Keratinocyte (primary cell): ENCODE measurements at regions not wholly inside any gene's neighbourhood (a gene's known extent, or its start where the extent isn't known, plus 50 kb on each side); places are given as distances from the start of the nearest gene placed in this dataset.
"Not testable (repeated sequence)": the region's sequence is repeated elsewhere in the genome, so short reads cannot be mapped to it uniquely, and the experiment has no call there.

Experiments
- DNase-seq: peaks from one replicate; pipeline ENCODE4 v3.0.0-alpha.2; 2011; ENCODE audit warnings: low read depth, missing footprints, low spot score
- FAIRE-seq: peaks from 2 replicates; lab custom pipeline; 2011; peaks lifted over from hg19 to GRCh38; lab: Jason Lieb, UNC
- H2AFZ ChIP-seq: 2 replicates; pipeline ENCODE4 v1.6.0; 2012; ENCODE audit warnings: low read length, control low read depth, inconsistent platforms; ENCODE audit not compliant: control insufficient read depth
- H3K27ac ChIP-seq: 2 replicates; pipeline ENCODE4 v1.5.1; 2011; ENCODE audit warnings: low read length; ENCODE audit not compliant: control insufficient read depth, insufficient read depth
- H3K27me3 ChIP-seq: 3 replicates; pipeline ENCODE4 v1.6.0; 2011; ENCODE audit warnings: low read length; ENCODE audit not compliant: control insufficient read depth, insufficient read depth; ENCODE audit errors: extremely low read depth
- H3K36me3 ChIP-seq, 2 experiments: 2 replicates in 1 of 2; 3 replicates in 1 of 2; pipeline ENCODE4 v1.5.1; 2011; ENCODE audit warnings: low read length in 2 of 2, mild to moderate bottlenecking in 1 of 2; ENCODE audit not compliant: control insufficient read depth in 2 of 2, insufficient read depth in 2 of 2; ENCODE audit errors: extremely low read depth in 1 of 2
- H3K4me1 ChIP-seq: 3 replicates; pipeline ENCODE4 v1.5.1; 2011; ENCODE audit warnings: low read length; ENCODE audit not compliant: control insufficient read depth, insufficient read depth; ENCODE audit errors: extremely low read depth
- H3K4me2 ChIP-seq: 3 replicates; pipeline ENCODE4 v1.6.0; 2011; ENCODE audit warnings: low read depth, low read length; ENCODE audit not compliant: control insufficient read depth, insufficient read depth; ENCODE audit errors: extremely low read depth
- H3K4me3 ChIP-seq, 3 experiments: fragments of 200-600 bp in 1 of 3; sonication (generic) in 1 of 3; 2 replicates in 2 of 3; 3 replicates in 1 of 3; pipeline ENCODE4 v1.5.1; 2011 to 2016; ENCODE audit warnings: low read length in 3 of 3, mild to moderate bottlenecking in 3 of 3, control low read depth in 2 of 3, inconsistent platforms in 1 of 3, low read depth in 1 of 3, mixed read lengths in 1 of 3, mixed run types in 1 of 3, moderate library complexity in 1 of 3; ENCODE audit not compliant: control insufficient read depth in 2 of 3, insufficient read depth in 2 of 3; ENCODE audit errors: extremely low read depth in 1 of 3
- H3K79me2 ChIP-seq: 2 replicates; pipeline ENCODE4 v1.6.0; 2012; ENCODE audit warnings: low read length; ENCODE audit not compliant: control insufficient read depth, insufficient read depth
- H3K9ac ChIP-seq: 3 replicates; pipeline ENCODE4 v1.6.0; 2011; ENCODE audit warnings: low read length; ENCODE audit not compliant: control insufficient read depth, insufficient read depth; ENCODE audit errors: extremely low read depth
- H3K9me1 ChIP-seq: 3 replicates; pipeline ENCODE4 v1.6.0; 2011; ENCODE audit warnings: low read length; ENCODE audit not compliant: control insufficient read depth, insufficient read depth; ENCODE audit errors: extremely low read depth
- H3K9me3 ChIP-seq: 2 replicates; pipeline ENCODE4 v1.5.1; 2012; ENCODE audit warnings: low read depth, low read length; ENCODE audit not compliant: control insufficient read depth
- H4K20me1 ChIP-seq: 3 replicates; pipeline ENCODE4 v1.6.0; 2011; ENCODE audit warnings: low read length; ENCODE audit not compliant: control insufficient read depth, insufficient read depth; ENCODE audit errors: extremely low read depth
- EZH2 ChIP-seq: IDR thresholded peaks from one replicate; pipeline ENCODE4 v1.6.1; 2012; ENCODE audit warnings: inconsistent platforms, mild to moderate bottlenecking, low read length, moderate library complexity
- dilution Hi-C: fragments of 300-500 bp; cut with MboI; formaldehyde crosslinking; loops from one replicate; pipeline ENCODE4 v1.7.0; 2020; ENCODE audit warnings: low sequenced_read_pairs; ENCODE audit not compliant: extremely low pct_ligation_motif_present
- TF ChIP-seq, protein P1 (sequence below), 3 experiments: IDR thresholded peaks in 1 of 3; conservative IDR thresholded peaks in 1 of 3; optimal IDR thresholded peaks in 1 of 3; 2 replicates in 2 of 3; 3 replicates in 1 of 3; pipeline versions ENCODE3 to v1.5.1; 2011; ENCODE audit warnings: low read length in 3 of 3, mild to moderate bottlenecking in 3 of 3, moderate library complexity in 2 of 3, control low read depth in 1 of 3, inconsistent platforms in 1 of 3; ENCODE audit not compliant: insufficient read depth in 2 of 3; ENCODE audit errors: extremely low read depth in 1 of 3

DNA sequence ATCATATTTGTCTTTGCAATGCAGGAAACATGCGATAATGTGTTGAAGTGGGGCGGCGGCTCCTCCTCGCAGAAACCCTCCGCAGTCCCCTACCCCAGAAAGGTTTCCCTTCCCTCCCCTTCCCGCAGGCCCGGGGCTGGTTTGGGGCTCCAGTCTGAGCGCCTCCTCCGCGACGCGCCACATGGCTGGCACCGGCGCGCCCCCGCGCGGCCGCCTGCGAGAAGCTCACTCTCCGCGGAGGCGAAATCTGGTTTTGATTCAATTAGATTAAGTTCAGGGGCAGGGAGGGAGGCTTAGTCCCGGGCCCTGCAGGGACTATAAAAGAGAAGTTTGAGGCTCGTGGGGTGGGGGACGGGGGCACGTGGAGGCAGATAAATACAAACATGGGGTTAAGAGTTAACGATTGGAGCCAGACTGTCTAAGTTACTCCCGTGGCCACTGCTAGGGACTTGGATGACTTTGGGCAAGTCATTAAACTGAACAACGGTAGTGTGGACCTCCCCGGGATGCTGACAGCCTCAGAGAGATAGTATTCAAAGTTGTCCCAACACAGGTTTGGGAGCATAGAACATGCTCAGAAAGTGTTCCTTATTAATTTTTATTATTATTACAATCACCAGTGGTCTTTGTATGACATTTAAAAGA, 69.4 kb downstream of the MSX2 start:
- no peak for DNase-seq

DNA sequence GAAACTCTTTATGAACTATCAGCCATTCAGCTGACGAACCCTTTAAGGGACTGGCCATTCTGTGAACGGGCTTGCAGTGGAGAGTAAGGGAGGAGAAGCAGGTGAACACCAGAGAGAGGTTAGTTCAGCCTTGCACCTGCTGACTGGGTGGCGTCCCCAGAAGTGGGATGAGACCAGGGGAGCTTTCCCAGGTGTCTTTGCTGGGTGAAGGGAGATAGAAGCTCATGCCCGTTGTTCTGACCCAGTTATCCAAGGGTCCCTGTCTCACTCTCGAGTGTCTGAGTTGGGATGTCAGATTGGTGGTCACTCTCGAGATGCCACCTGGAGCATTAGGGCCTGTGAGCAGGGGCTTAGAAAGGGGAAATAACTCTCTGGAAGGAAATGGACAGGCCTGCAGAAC, 68.7 kb downstream of the MSX2 start:
- no peaks in the 10 kb centered on the region for H4K20me1 ChIP-seq
- no peaks in the 10 kb centered on the region for H3K9me3 ChIP-seq
- H3K79me2 ChIP-seq = no peaks in the 10 kb centered on the region
- H3K4me3 ChIP-seq = no peak overlapping the region
- H2AFZ ChIP-seq = no peak overlapping the region
- FAIRE-seq (no peak), DNase-seq (no peak)
- dilution Hi-C loops = no loop called here
- H3K36me3 ChIP-seq = no peaks in the 10 kb centered on the region
- no peaks in the 10 kb centered on the region for H3K9me1 ChIP-seq
- H3K9ac ChIP-seq = no peak overlapping the region
- H3K4me1 ChIP-seq = no peaks in the 10 kb centered on the region
- H3K27ac ChIP-seq = no peak overlapping the region
- no peak overlapping the region for H3K4me2 ChIP-seq
- no peaks in the 10 kb centered on the region for H3K27me3 ChIP-seq
- TF ChIP-seq, protein P1, sequence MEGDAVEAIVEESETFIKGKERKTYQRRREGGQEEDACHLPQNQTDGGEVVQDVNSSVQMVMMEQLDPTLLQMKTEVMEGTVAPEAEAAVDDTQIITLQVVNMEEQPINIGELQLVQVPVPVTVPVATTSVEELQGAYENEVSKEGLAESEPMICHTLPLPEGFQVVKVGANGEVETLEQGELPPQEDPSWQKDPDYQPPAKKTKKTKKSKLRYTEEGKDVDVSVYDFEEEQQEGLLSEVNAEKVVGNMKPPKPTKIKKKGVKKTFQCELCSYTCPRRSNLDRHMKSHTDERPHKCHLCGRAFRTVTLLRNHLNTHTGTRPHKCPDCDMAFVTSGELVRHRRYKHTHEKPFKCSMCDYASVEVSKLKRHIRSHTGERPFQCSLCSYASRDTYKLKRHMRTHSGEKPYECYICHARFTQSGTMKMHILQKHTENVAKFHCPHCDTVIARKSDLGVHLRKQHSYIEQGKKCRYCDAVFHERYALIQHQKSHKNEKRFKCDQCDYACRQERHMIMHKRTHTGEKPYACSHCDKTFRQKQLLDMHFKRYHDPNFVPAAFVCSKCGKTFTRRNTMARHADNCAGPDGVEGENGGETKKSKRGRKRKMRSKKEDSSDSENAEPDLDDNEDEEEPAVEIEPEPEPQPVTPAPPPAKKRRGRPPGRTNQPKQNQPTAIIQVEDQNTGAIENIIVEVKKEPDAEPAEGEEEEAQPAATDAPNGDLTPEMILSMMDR (optimal IDR thresholded peaks at IDR 0.05 in 1 of 3, IDR thresholded peaks at IDR 0.05 in 1 of 3, conservative IDR thresholded peaks at IDR 0.05 in 1 of 3; ENCODE audit: extremely low read depth in 1 of 3, insufficient read depth in 2 of 3, low read length in 3 of 3) = no peak
- no peak for TF ChIP-seq EZH2

More for the DNA sequence above, 69.4 kb downstream of the MSX2 start:
- FAIRE-seq = no peak
- Histone ChIP-seq H3K27ac (no peak overlapping the region), H3K4me2 (no peak overlapping the region), H3K9me3 (no peaks in the 10 kb centered on the region), H3K79me2 (no peaks in the 10 kb centered on the region), H3K27me3 (no peaks in the 10 kb centered on the region), H2AFZ (no peak overlapping the region), H3K4me3 (no peak overlapping the region), H3K9ac (no peak overlapping the region), H3K4me1 (no peaks in the 10 kb centered on the region), H4K20me1 (no peaks in the 10 kb centered on the region), H3K36me3 (no peaks in the 10 kb centered on the region), H3K9me1 (no peaks in the 10 kb centered on the region)
- dilution Hi-C loops = no loop called here
- TF ChIP-seq EZH2 = no peak
- TF ChIP-seq, protein P1 (optimal IDR thresholded peaks at IDR 0.05 in 1 of 3, IDR thresholded peaks at IDR 0.05 in 1 of 3, conservative IDR thresholded peaks at IDR 0.05 in 1 of 3; ENCODE audit: extremely low read depth in 1 of 3, insufficient read depth in 2 of 3, low read length in 3 of 3) = peak; percentile 74 to 87 (median 84)

DNA sequence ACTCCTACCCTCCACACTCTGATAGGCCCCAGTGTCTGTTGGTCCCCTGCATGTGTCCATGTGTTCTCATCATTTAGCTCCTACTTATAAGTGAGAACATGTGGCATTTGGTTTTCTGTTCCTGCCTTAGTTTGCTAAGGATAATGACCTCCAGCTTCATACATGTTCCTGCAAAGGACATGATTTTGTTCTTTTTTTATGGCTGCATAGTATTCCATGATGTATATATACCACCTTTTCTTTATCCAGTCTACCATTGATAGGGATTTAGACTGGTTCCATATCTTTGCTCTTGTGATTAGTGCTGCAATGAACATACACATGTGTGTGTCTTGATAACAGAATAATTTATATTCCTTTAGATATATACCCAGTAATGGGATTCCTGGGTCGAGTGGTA, 67.9 kb downstream of the MSX2 start:
- H3K4me3 ChIP-seq, H3K79me2 ChIP-seq, dilution Hi-C loops, H4K20me1 ChIP-seq, H3K36me3 ChIP-seq, H3K9ac ChIP-seq, H3K4me2 ChIP-seq, H3K4me1 ChIP-seq, H3K9me1 ChIP-seq, FAIRE-seq, H2AFZ ChIP-seq, H3K27ac ChIP-seq, H3K27me3 ChIP-seq, H3K9me3 ChIP-seq, DNase-seq: not testable (repeated sequence)
